GM12878 (cell line): ENCODE measurements at regions not wholly inside any gene's neighbourhood (a gene's known extent, or its start where the extent isn't known, plus 50 kb on each side); places are given as distances from the start of the nearest gene placed in this dataset.

ENCODE experiments used
- ATAC-seq: fragments of 200-7000 bp; cut with Tn5 transposase; 3 replicates; pipeline ENCODE4 v1.9.1; 2020; ENCODE audit warnings: mild to moderate bottlenecking, moderate library complexity
- BruUV-seq: library from RNA; stranded (reverse); fragments of 400-500 nt; replicated peaks from 2 replicates; lab custom pipeline; 2021; lab: Mats Ljungman, UMichigan
- CTCF ChIA-PET: fragments of 300-600 bp; sonication (Branson Sonifier 250); formaldehyde crosslinking; extraction: SDS; loops from one replicate; lab custom pipeline; 2021; ENCODE audit warnings: inconsistent platforms; lab: Yijun Ruan, JAX
- POLR2A ChIA-PET: fragments of 350-600 bp; formaldehyde crosslinking; extraction: SDS; loops from one replicate; lab custom pipeline; 2021; ENCODE audit warnings: inconsistent platforms; lab: Charles Lee
- RAD21 ChIA-PET: fragments of 300-600 bp; sonication (Branson Sonifier 250); formaldehyde crosslinking; loops from one replicate; lab custom pipeline; 2023; ENCODE audit warnings: antibody characterized with exemption; ENCODE audit not compliant: unreplicated experiment; lab: Charles Lee
- SMC1A ChIA-PET: fragments of 300-600 bp; sonication (Branson Sonifier 250); formaldehyde crosslinking; loops from one replicate; lab custom pipeline; 2023; ENCODE audit not compliant: unreplicated experiment, uncharacterized antibody; lab: Charles Lee
- DNase-seq: peaks from one replicate; pipeline ENCODE4 v3.0.0-alpha.2; 2011; ENCODE audit warnings: low read depth, low spot score
- FAIRE-seq: peaks from 3 replicates; lab custom pipeline; 2011; peaks lifted over from hg19 to GRCh38; lab: Jason Lieb, UNC
- H2AFZ ChIP-seq: 2 replicates; pipeline ENCODE4 v1.6.0; 2011; ENCODE audit warnings: low read depth, low read length, control low read depth; ENCODE audit not compliant: control insufficient read depth
- H3K27ac ChIP-seq: 2 replicates; pipeline ENCODE4 v1.5.1; 2011; ENCODE audit warnings: control low read depth; ENCODE audit not compliant: control insufficient read depth, insufficient read depth
- H3K27me3 ChIP-seq, 2 experiments: replicated peaks in 1 of 2; 2 replicates each; pipeline versions ENCODE4 v1.6.0 to v1.6.1; 2011; ENCODE audit warnings: low read length in 1 of 2; ENCODE audit not compliant: control insufficient read depth in 2 of 2, insufficient read depth in 2 of 2
- H3K36me3 ChIP-seq, 2 experiments: 2 replicates each; pipeline ENCODE4 v1.5.1; 2011; ENCODE audit warnings: low read length in 1 of 2; ENCODE audit not compliant: control insufficient read depth in 2 of 2, insufficient read depth in 2 of 2
- H3K4me1 ChIP-seq: 2 replicates; pipeline ENCODE4 v1.6.1; 2011; ENCODE audit warnings: mild to moderate bottlenecking, low read length, moderate library complexity, mixed read lengths; ENCODE audit not compliant: control insufficient read depth, insufficient read depth
- H3K4me2 ChIP-seq: 2 replicates; pipeline ENCODE4 v1.6.0; 2011; ENCODE audit warnings: control low read depth; ENCODE audit not compliant: control insufficient read depth, insufficient read depth
- H3K4me3 ChIP-seq: fragments of 200-600 bp; sonication (generic); 2 replicates; pipeline ENCODE4 v1.5.1; 2016
- H3K79me2 ChIP-seq: 2 replicates; pipeline ENCODE4 v1.6.0; 2011; ENCODE audit warnings: low read length; ENCODE audit not compliant: control insufficient read depth, insufficient read depth
- H3K9ac ChIP-seq: 2 replicates; pipeline ENCODE4 v1.8.0; 2011; ENCODE audit warnings: low read length, control low read depth, mixed read lengths; ENCODE audit not compliant: control insufficient read depth, insufficient read depth
- H3K9me3 ChIP-seq: replicated peaks from 3 replicates; pipeline ENCODE4 v1.5.1; 2011; ENCODE audit warnings: mild to moderate bottlenecking, low read length; ENCODE audit not compliant: control insufficient read depth, insufficient read depth
- H4K20me1 ChIP-seq: 2 replicates; pipeline ENCODE4 v1.6.0; 2011; ENCODE audit not compliant: control insufficient read depth, insufficient read depth
- BACH1 ChIP-seq: fragments of 450-650 bp; IDR thresholded peaks from 2 replicates; pipeline ENCODE4 v1.6.1; 2017; ENCODE audit warnings: mild to moderate bottlenecking, borderline replicate concordance
- BCL11A ChIP-seq: IDR thresholded peaks from 2 replicates; pipeline ENCODE4 v1.6.1; 2011; ENCODE audit warnings: low read depth, low read length
- DPF2 ChIP-seq: fragments of 450-650 bp; IDR thresholded peaks from 2 replicates; pipeline ENCODE4 v1.6.1; 2017; ENCODE audit warnings: mild to moderate bottlenecking
- ESRRA ChIP-seq: IDR thresholded peaks from 2 replicates; pipeline ENCODE4 v1.6.1; 2012; ENCODE audit warnings: mild to moderate bottlenecking, low read length, improper control_type of control experiment
- GATAD2B ChIP-seq: fragments of 450-650 bp; conservative IDR thresholded peaks from 2 replicates; pipeline ENCODE4 v1.6.1; 2017; ENCODE audit warnings: low read depth, mild to moderate bottlenecking, moderate library complexity
- HDAC6 ChIP-seq: fragments of 200-600 bp; sonication (generic); IDR thresholded peaks from one replicate; pipeline ENCODE4 v1.8.0; 2017; ENCODE audit warnings: antibody characterized with exemption; ENCODE audit not compliant: unreplicated experiment
- HDGF ChIP-seq: fragments of 450-650 bp; IDR thresholded peaks from 2 replicates; pipeline ENCODE4 v1.6.1; 2016; ENCODE audit warnings: antibody characterized with exemption
- JUNB ChIP-seq: IDR thresholded peaks from 2 replicates; pipeline ENCODE4 v1.6.1; 2016; ENCODE audit warnings: antibody characterized with exemption, mild to moderate bottlenecking
- NR2F1 ChIP-seq: fragments of 450-650 bp; conservative IDR thresholded peaks from 2 replicates; pipeline ENCODE4 v1.6.1; 2017; ENCODE audit warnings: mild to moderate bottlenecking
- RAD51 ChIP-seq: fragments of 450-650 bp; IDR thresholded peaks from 2 replicates; pipeline ENCODE4 v1.6.1; 2016; ENCODE audit warnings: moderate library complexity, mild to moderate bottlenecking, inconsistent platforms
- RB1 ChIP-seq: fragments of 450-650 bp; formaldehyde crosslinking; IDR thresholded peaks from 2 replicates; pipeline ENCODE4 v1.6.1; 2017; ENCODE audit warnings: mild to moderate bottlenecking, borderline replicate concordance
- SREBF1 ChIP-seq: IDR thresholded peaks from 2 replicates; pipeline ENCODE4 v1.6.1; 2012; ENCODE audit warnings: mild to moderate bottlenecking, low read length
- ZZZ3 ChIP-seq: IDR thresholded peaks from 2 replicates; pipeline ENCODE4 v1.6.1; 2011; ENCODE audit warnings: low read depth; ENCODE audit not compliant: control insufficient read depth, insufficient read length
- WGBS: methylation state at CpG from one replicate; pipeline ENCODE4 v1.1.6; 2016; ENCODE audit warnings: low lambda C conversion rate; ENCODE audit not compliant: insufficient replicate concordance, insufficient coverage; ENCODE audit errors: missing lambda C conversion rate; 5-methylcytosine and 5-hydroxymethylcytosine counted together
- in situ Hi-C: fragments of 300-500 bp; cut with MboI; formaldehyde crosslinking; loops from 9 replicates; pipeline ENCODE4 v1.14.3; 2018; ENCODE audit warnings: mixed read lengths
- intact Hi-C: fragments of 100-400 bp; cut with micrococcal nuclease; formaldehyde crosslinking; loops from one replicate; pipeline ENCODE4 v1.14.2; 2022; ENCODE audit not compliant: unreplicated experiment
- TF ChIP-seq, protein P1 (sequence below): fragments of 450-650 bp; IDR thresholded peaks from 2 replicates; pipeline ENCODE4 v1.6.1; 2017; ENCODE audit warnings: borderline replicate concordance
- TF ChIP-seq, protein P2 (sequence below): fragments of 450-650 bp; IDR thresholded peaks from 2 replicates; pipeline ENCODE4 v1.6.1; 2017; ENCODE audit warnings: low read depth, mild to moderate bottlenecking, moderate library complexity
- TF ChIP-seq, protein P3 (sequence below): IDR thresholded peaks from 2 replicates; pipeline ENCODE4 v1.6.1; 2012; ENCODE audit warnings: low read depth, low read length, improper control_type of control experiment
- TF ChIP-seq, protein P4 (sequence below): fragments of 150-350 bp; IDR thresholded peaks from 2 replicates; pipeline ENCODE4 v1.6.1; 2016; ENCODE audit warnings: low read depth, low read length

DNA sequence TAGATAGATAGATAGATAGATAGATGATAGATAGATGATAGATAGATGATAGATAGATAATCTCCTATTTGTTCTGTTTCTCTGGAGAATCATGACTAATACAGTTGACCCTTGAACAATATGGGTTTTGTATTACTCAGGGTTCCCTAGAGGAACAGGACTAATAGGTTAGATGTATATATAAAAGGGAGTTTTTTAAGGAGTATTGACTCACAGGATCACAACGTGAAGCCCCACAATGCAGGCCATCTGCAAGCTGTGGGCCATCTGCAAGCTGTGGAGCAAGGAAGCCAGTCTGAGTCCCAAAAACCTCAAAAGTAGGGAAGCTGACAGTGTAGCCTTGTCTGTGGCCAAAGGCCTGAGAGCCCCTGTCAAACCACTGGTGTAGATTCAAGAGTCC, 67.6 kb downstream of the PYDC2 start:
- Histone ChIP-seq H3K9ac (no peak overlapping the region), H3K4me3 (no peak overlapping the region), H3K79me2 (no peaks in the 10 kb centered on the region), H3K4me2 (no peak overlapping the region), H3K27me3 (no peaks in the 10 kb centered on the region; a peak in 1 of 4 replicates), H3K9me3 (no peaks in the 10 kb centered on the region), H2AFZ (no peak overlapping the region), H3K36me3 (no peaks in the 10 kb centered on the region), H4K20me1 (no peaks in the 10 kb centered on the region), H3K27ac (no peak overlapping the region), H3K4me1 (no peaks in the 10 kb centered on the region)
- intact Hi-C loops (no loop called here), in situ Hi-C loops (no loop called here)
- CTCF ChIA-PET: no interaction called here
- POLR2A ChIA-PET: no interaction called here
- RAD21 ChIA-PET: no interaction called here
- WGBS: no CpG with 5 or more reads among the region's 1 CpG
- ATAC-seq: no peak
- SMC1A ChIA-PET: no interaction called here
- no TSS peak for BruUV-seq
- no peak for DNase-seq
- no peak for TF ChIP-seq RB1
- no peak for TF ChIP-seq ESRRA
- TF ChIP-seq HDAC6: no peak
- TF ChIP-seq DPF2: no peak
- TF ChIP-seq, protein P1, sequence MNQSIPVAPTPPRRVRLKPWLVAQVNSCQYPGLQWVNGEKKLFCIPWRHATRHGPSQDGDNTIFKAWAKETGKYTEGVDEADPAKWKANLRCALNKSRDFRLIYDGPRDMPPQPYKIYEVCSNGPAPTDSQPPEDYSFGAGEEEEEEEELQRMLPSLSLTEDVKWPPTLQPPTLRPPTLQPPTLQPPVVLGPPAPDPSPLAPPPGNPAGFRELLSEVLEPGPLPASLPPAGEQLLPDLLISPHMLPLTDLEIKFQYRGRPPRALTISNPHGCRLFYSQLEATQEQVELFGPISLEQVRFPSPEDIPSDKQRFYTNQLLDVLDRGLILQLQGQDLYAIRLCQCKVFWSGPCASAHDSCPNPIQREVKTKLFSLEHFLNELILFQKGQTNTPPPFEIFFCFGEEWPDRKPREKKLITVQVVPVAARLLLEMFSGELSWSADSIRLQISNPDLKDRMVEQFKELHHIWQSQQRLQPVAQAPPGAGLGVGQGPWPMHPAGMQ: no peak
- no peak for TF ChIP-seq NR2F1
- no peak for TF ChIP-seq HDGF
- TF ChIP-seq, protein P2, sequence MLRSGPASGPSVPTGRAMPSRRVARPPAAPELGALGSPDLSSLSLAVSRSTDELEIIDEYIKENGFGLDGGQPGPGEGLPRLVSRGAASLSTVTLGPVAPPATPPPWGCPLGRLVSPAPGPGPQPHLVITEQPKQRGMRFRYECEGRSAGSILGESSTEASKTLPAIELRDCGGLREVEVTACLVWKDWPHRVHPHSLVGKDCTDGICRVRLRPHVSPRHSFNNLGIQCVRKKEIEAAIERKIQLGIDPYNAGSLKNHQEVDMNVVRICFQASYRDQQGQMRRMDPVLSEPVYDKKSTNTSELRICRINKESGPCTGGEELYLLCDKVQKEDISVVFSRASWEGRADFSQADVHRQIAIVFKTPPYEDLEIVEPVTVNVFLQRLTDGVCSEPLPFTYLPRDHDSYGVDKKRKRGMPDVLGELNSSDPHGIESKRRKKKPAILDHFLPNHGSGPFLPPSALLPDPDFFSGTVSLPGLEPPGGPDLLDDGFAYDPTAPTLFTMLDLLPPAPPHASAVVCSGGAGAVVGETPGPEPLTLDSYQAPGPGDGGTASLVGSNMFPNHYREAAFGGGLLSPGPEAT: no peak
- TF ChIP-seq, protein P3, sequence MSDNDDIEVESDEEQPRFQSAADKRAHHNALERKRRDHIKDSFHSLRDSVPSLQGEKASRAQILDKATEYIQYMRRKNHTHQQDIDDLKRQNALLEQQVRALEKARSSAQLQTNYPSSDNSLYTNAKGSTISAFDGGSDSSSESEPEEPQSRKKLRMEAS: no peak
- TF ChIP-seq GATAD2B: no peak
- no peak for TF ChIP-seq RAD51
- TF ChIP-seq ZZZ3: no peak
- no peak for TF ChIP-seq BACH1
- TF ChIP-seq SREBF1: no peak
- TF ChIP-seq, protein P4, sequence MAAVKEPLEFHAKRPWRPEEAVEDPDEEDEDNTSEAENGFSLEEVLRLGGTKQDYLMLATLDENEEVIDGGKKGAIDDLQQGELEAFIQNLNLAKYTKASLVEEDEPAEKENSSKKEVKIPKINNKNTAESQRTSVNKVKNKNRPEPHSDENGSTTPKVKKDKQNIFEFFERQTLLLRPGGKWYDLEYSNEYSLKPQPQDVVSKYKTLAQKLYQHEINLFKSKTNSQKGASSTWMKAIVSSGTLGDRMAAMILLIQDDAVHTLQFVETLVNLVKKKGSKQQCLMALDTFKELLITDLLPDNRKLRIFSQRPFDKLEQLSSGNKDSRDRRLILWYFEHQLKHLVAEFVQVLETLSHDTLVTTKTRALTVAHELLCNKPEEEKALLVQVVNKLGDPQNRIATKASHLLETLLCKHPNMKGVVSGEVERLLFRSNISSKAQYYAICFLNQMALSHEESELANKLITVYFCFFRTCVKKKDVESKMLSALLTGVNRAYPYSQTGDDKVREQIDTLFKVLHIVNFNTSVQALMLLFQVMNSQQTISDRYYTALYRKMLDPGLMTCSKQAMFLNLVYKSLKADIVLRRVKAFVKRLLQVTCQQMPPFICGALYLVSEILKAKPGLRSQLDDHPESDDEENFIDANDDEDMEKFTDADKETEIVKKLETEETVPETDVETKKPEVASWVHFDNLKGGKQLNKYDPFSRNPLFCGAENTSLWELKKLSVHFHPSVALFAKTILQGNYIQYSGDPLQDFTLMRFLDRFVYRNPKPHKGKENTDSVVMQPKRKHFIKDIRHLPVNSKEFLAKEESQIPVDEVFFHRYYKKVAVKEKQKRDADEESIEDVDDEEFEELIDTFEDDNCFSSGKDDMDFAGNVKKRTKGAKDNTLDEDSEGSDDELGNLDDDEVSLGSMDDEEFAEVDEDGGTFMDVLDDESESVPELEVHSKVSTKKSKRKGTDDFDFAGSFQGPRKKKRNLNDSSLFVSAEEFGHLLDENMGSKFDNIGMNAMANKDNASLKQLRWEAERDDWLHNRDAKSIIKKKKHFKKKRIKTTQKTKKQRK: no peak
- no peak for TF ChIP-seq BCL11A
- no peak for TF ChIP-seq JUNB
- FAIRE-seq: no peak
